HG03103 (cell line): ENCODE measurements at regions not wholly inside any gene's neighbourhood (a gene's known extent, or its start where the extent isn't known, plus 50 kb on each side); places are given as distances from the start of the nearest gene placed in this dataset.

Source experiments
- ATAC-seq: cut with Tn5 transposase; IDR thresholded peaks from one replicate; pipeline ENCODE4 v1.9.1; 2021; ENCODE audit warnings: low read depth; ENCODE audit not compliant: unreplicated experiment

DNA sequence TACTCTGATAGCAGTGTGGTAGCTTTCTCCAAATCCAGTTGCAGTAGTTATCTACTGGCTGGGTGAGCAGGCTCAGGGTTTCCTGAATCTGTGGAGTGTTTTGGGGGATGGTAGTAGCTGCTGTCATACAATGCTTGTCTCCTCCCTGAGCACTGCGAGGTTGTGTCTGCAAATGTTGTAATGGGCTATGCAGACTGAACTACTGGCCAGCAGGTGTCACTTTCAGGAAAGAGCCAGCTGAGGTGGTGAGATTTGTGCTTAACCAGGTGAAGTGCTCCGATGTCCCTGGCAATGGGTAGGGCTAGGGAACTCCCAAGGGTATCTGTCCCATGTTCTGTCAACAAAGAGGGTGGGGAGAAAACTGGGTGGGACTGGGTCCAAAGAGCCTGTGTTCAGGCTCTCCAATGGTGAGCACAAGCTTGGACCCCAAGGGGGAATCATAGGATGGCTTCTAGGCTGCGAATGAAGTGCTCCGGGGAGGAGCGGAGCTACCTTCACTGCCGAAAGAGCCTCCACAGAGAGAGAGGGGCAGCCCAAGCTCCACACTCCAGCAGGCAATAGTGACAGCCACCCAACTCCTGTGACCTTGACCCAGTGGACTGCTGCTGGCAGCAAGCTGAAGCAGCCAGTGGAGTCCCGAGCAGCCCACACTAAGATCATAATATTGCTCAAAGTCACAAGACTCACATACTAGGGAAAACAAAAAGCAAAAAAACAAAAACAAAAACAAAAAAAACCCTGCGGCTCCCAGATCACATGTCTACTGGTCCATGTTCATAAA, 1324.0 kb upstream of the USP15 start:
- ATAC-seq: no peak

- no peak for ATAC-seq
Measured at GRCh38 chr12:60947533-60947932, 1312.7 kb upstream of the USP15 start.

GRCh38 chr12:60967128-60967527, 1293.1 kb upstream of the USP15 start:
- ATAC-seq: no peak

GRCh38 chr12:60977966-60978365, 1282.2 kb upstream of the USP15 start:
- ATAC-seq: no peak

DNA sequence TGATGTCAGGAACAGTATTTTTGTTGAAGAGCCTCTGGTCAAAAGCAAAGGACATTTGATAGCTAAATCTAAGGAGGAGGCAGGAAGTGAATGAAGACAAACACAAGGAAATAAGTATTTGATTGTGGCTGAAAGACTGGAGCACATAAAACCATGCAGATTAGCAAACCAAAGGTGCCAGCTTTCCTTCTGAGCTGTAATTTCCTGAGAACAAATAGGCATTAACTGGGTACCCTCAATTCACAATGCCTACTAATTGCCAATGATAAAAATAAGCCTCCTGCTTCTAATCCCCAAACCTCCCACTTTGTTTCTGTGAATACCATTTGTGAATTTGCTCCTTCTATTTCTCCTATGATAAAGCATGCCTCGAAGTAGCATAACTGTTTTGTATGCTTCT, 1279.6 kb upstream of the USP15 start:
- ATAC-seq: no peak

- no peak for ATAC-seq
Measured at GRCh38 chr12:60981473-60981872, 1278.7 kb upstream of the USP15 start.

GRCh38 chr12:60992087-60992486, 1268.1 kb upstream of the USP15 start:
- no peak for ATAC-seq

DNA sequence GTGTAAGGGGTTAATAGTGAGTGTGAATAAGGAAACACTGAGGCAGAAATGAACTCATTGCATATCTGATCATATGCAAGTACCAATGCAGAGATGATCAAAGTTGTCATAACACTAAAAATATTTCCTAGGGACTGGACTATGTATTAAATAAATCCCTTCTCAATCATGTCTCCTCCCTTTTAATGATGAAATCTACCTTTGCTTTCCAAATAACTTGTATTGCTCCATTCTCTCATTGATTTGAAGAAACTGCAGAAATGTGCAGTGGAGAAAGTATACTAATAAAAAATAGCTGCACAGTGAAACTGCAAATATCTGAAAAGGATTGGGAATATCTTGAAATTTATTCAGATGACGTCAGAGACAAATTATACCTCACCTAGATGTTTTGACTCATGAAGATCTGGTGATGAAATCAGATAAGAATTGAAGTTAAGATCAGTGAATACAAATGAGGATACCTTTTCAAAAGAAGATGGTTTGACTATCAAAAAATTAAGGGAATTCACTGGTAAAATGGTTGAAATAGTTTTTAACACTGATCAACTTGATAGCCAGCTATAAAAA, 1264.9 kb upstream of the USP15 start:
- no peak for ATAC-seq

DNA sequence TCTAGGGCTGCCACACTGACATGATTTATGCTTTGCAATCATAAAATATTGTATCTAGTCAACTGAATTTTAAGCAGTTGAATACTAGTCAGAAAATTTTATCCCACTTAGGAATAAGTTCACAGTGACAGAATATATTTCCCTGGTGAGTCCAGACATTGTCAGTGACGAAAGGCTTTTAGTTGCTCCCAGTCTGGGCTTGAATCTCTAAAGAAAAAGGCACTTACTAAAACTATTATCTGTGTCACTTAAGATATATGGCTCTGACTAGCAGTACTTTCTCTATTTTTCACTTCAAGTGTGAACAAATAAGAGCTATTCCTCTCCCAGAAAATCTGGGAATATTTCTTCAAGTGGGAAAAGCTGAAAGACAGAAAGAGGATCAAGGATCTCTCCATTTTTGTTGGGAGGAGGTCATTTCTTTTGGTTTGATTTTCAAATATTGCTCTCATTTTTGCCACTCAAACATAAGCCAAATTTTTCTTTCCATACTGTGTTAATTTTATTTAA, 1262.3 kb upstream of the USP15 start:
- no peak for ATAC-seq

- ATAC-seq: no peak
Measured at GRCh38 chr12:61009192-61009591, 1251.0 kb upstream of the USP15 start.

DNA sequence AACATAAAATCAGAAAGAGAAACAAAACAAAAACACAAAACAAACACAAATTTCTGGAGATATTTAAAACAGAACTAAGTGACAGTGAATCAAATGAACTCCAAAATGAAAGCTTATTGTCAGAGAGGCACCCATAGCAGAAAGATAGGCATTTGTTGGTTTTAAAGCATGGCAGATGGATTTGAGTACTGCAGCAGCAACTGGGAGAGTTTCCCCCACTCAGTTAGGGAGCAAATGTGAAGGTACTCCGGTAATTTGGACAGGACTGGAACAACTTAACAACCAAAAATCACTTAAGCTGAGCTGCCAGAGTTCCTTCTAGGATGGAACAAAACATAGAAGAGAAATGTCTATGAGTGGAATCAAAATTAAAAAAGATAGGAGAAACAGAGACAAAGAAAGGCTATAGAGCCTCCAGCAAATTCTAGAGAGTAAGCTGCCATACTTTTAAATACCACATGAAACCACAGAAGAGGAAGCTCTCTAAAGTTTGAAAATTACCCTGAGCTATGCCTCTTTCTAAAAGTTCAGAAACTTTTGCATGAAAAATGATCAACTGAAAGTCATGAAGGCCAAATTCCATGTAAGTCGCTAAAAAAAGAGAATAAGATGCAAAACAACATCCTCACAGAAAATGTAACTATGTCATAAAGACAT, 1248.3 kb upstream of the USP15 start:
- ATAC-seq: no peak

- ATAC-seq: no peak
Measured at GRCh38 chr12:61018571-61018970, 1241.6 kb upstream of the USP15 start.

GRCh38 chr12:61023231-61023630, 1237.0 kb upstream of the USP15 start:
- no peak for ATAC-seq

DNA sequence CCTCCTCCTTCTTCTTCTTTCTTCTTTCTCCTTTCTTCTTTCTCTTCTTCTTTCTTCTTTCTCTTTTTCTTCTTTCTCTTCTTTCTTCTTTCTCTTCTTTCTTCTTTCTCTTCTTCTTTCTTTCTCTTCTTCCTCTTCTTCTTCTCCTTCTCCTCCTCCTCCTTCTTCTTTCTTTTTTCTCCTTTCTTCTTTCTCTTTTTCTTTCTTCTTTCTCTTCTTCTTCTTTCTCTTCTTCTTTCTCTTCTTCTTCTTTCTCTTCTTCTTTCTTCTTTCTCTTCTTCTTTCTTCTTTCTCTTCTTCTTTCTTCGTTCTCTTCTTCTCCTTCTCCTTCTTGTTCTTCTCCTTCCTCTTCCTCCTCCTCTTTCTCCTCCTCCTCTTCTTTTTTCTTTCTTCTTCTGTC, 1230.7 kb upstream of the USP15 start:
- no peak for ATAC-seq

- no peak for ATAC-seq
Measured at GRCh38 chr12:61037792-61038191, 1222.4 kb upstream of the USP15 start.

DNA sequence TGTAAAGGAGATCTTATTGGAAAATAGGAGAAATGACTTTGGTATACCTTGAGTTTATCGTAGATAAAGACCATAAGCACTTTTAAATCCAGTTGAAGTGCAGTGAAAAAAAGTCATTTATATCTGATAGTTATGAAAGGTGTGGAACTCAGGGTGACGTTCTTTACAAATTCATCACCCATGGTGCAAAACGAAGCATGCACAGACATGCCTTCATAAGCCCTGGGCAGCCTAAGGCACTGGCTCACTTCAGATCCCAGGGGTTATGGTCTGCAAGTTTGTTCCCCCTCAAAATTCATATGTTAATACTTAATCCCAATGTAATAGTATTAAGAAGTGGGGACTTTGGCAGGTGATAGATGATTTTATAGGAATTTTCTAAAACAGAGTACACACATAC, 1216.4 kb upstream of the USP15 start:
- ATAC-seq: no peak

GRCh38 chr12:61044766-61045165, 1215.4 kb upstream of the USP15 start:
- ATAC-seq: no peak

GRCh38 chr12:61070640-61071414, 1189.4 kb upstream of the USP15 start:
- ATAC-seq: no peak

DNA sequence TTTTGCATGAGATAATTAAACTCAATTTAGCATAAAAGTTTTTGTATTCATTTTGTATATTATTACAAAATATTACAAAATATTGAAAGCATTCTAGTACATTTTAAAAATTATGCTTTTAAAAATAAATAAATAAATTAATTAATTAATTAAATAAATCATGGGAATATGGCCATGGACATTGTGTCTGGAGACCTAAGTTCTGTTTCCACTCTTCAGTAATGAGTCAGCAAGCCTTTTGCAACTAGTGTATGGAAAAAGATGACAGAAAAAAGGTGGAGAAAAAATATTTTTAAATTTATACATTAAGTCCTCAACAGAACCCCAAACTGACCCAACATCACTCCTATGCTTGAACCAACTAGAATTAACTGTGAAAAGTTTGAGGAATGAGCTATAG, 1187.5 kb upstream of the USP15 start:
- no peak for ATAC-seq

GRCh38 chr12:61095111-61095510, 1165.1 kb upstream of the USP15 start:
- ATAC-seq: no peak

DNA sequence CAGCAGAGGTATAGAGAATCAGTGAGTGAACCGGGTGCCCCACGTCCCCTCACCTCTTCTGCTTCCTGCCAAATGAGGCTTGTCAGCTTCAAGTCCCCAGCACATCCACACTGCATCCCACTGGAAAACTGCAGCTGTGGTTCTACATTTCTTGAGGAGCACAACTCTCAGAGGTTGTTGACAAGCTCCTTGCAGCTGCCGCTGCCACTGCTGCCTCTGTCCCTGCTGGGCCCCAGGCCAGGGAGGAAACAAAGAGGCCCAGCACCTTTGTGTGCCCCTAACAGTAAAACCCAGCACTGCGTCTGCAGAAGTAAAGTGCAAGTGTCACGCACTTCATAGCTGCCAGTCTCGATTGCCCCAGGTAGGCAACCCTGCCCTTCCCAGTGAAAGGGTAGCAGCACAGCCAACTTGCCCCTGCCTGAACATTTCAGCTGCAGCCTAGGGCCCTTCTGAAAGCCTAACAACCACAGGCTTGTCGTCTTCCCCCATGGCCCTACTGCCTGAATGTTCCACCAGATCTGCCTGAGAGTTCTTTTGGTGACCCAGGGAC, 1162.1 kb upstream of the USP15 start:
- no peak for ATAC-seq
